MM.1S (cell line): ENCODE measurements at regions not wholly inside any gene's neighbourhood (a gene's known extent, or its start where the extent isn't known, plus 50 kb on each side); places are given as distances from the start of the nearest gene placed in this dataset.

Experiments used
- DNase-seq: peaks from one replicate; pipeline ENCODE4 v3.0.0-alpha.2; 2015
- H2AFZ ChIP-seq: fragments of 300-600 bp; sonication (generic); 2 replicates; pipeline ENCODE4 v1.6.0; 2016; ENCODE audit warnings: antibody characterized with exemption, low read length
- H3F3A ChIP-seq: fragments of 300-600 bp; sonication (generic); 2 replicates; pipeline ENCODE4 v1.6.1; 2016; ENCODE audit warnings: mild to moderate bottlenecking, antibody characterized with exemption, low read length, moderate library complexity, mixed read lengths; ENCODE audit not compliant: insufficient read depth
- H3K27ac ChIP-seq: fragments of 300-600 bp; sonication (generic); 2 replicates; pipeline ENCODE4 v1.5.1; 2016; ENCODE audit warnings: mild to moderate bottlenecking, low read length
- H3K27me3 ChIP-seq: fragments of 300-600 bp; sonication (generic); replicated peaks from 2 replicates; pipeline ENCODE4 v1.6.0; 2016; ENCODE audit warnings: low read length; ENCODE audit not compliant: insufficient read depth
- H3K36me3 ChIP-seq: fragments of 300-600 bp; sonication (generic); replicated peaks from 2 replicates; pipeline ENCODE4 v1.6.1; 2016; ENCODE audit warnings: mild to moderate bottlenecking, low read length, mixed read lengths; ENCODE audit not compliant: insufficient read depth
- H3K4me1 ChIP-seq: fragments of 300-600 bp; sonication (generic); 2 replicates; pipeline ENCODE4 v1.6.1; 2016; ENCODE audit warnings: low read length, mixed read lengths
- H3K4me2 ChIP-seq: fragments of 300-600 bp; sonication (generic); 2 replicates; pipeline ENCODE4 v1.6.0; 2016; ENCODE audit warnings: low read depth, low read length
- H3K4me3 ChIP-seq: fragments of 300-600 bp; sonication (generic); 2 replicates; pipeline ENCODE4 v1.5.1; 2016; ENCODE audit warnings: low read length, mixed read lengths
- H3K79me2 ChIP-seq: fragments of 300-600 bp; sonication (generic); 2 replicates; pipeline ENCODE4 v1.6.1; 2016; ENCODE audit warnings: mixed run types, low read length, mixed read lengths
- H3K9ac ChIP-seq: fragments of 300-600 bp; sonication (generic); 2 replicates; pipeline ENCODE4 v1.6.1; 2016; ENCODE audit warnings: low read length, mixed read lengths
- H3K9me2 ChIP-seq: fragments of 300-600 bp; sonication (generic); replicated peaks from 2 replicates; pipeline ENCODE4 v1.6.1; 2016; ENCODE audit warnings: mild to moderate bottlenecking, low read length, mixed read lengths; ENCODE audit not compliant: insufficient read depth
- H3K9me3 ChIP-seq: fragments of 300-600 bp; sonication (generic); replicated peaks from 2 replicates; pipeline ENCODE4 v1.6.1; 2016; ENCODE audit warnings: mild to moderate bottlenecking, low read length, mixed read lengths; ENCODE audit not compliant: insufficient read depth
- H4K20me1 ChIP-seq: fragments of 300-600 bp; sonication (generic); 2 replicates; pipeline ENCODE4 v1.6.1; 2016; ENCODE audit warnings: mild to moderate bottlenecking, low read length, moderate library complexity, mixed read lengths; ENCODE audit not compliant: insufficient read depth
- EZH2 ChIP-seq: fragments of 300-600 bp; sonication (generic); optimal IDR thresholded peaks from 2 replicates; pipeline ENCODE3; 2017; ENCODE audit warnings: low read depth, mild to moderate bottlenecking, antibody characterized with exemption, low read length, mixed read lengths
- EZH2phosphoT487 ChIP-seq: fragments of 300-600 bp; sonication (generic); IDR thresholded peaks from 2 replicates; pipeline ENCODE4 v1.6.1; 2018; ENCODE audit warnings: antibody characterized with exemption, low read length
- TF ChIP-seq, protein P1 (sequence below): fragments of 300-600 bp; sonication (generic); IDR thresholded peaks from 2 replicates; pipeline ENCODE4 v1.5.1; 2016; ENCODE audit warnings: antibody characterized with exemption, low read length, mixed read lengths

DNA sequence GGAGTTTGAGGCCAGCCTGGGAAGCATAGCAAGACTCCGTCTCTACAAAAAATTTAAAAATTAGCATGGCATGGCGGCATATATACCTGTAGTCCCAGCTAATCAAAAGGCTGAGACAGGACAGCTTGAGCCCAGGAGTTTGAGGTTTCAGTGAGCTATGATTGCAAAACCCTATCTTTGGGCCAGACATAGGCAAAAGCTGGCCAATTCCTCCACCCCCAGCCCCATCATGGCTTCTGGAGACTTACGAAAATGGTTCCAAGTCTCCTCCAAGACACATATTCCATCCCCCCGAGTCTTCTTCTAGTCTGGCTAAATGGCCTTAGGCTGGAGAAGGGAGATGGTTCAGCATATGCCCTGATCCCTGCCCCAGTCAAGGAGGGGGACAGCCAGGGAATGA lies 172.8 kb upstream of the HAAO start:
- no peak for TF ChIP-seq EZH2phosphoT487
- TF ChIP-seq EZH2, result no peak
- TF ChIP-seq, protein P1, sequence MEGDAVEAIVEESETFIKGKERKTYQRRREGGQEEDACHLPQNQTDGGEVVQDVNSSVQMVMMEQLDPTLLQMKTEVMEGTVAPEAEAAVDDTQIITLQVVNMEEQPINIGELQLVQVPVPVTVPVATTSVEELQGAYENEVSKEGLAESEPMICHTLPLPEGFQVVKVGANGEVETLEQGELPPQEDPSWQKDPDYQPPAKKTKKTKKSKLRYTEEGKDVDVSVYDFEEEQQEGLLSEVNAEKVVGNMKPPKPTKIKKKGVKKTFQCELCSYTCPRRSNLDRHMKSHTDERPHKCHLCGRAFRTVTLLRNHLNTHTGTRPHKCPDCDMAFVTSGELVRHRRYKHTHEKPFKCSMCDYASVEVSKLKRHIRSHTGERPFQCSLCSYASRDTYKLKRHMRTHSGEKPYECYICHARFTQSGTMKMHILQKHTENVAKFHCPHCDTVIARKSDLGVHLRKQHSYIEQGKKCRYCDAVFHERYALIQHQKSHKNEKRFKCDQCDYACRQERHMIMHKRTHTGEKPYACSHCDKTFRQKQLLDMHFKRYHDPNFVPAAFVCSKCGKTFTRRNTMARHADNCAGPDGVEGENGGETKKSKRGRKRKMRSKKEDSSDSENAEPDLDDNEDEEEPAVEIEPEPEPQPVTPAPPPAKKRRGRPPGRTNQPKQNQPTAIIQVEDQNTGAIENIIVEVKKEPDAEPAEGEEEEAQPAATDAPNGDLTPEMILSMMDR, result no peak
- Histone ChIP-seq H3K4me3 (no peak overlapping the region), H3K4me1 (no peaks in the 10 kb centered on the region), H3K9me3 (no peaks in the 10 kb centered on the region), H3K36me3 (no peaks in the 10 kb centered on the region), H2AFZ (no peak overlapping the region), H3K27me3 (no peaks in the 10 kb centered on the region), H3K27ac (no peak overlapping the region), H3K4me2 (no peak overlapping the region), H3F3A (no peaks in the 10 kb centered on the region), H3K9me2 (no peaks in the 10 kb centered on the region), H3K79me2 (no peaks in the 10 kb centered on the region), H4K20me1 (no peaks in the 10 kb centered on the region), H3K9ac (no peak overlapping the region)
- no peak for DNase-seq

DNA sequence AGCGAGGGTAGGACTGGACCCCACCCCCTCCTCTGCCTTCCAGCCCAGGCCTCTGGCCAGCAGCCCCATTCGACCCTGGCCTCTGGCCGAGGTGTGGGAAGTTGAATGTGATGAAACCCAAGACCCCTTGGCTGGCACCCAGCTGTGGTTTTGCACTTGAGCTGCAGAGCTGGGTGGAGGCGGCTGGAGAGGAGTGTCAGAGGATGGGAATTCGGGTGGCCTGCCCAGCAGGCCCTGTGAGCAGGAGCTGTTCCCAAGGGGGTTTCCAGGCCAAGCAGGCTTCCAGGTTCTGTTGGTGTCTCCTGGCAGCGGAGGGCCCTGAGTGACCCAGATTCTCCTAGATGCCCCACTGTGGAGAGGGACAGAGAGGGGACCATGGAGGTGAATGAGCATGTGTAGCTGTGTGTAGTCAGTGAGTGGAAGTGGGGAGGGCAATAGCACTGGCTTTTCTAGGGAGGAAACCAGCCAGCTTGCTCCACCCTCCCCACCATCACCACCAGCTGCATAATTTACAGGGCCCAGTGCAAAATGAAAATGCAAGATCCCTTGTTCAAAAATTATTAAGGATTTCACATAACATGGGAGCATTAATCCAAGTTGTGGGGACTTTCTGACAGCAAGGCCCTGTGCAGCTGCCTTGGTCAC lies 172.2 kb upstream of the HAAO start:
- no peaks in the 10 kb centered on the region for H3K79me2 ChIP-seq
- H3K27ac ChIP-seq, result no peak overlapping the region
- H3K9me2 ChIP-seq, result no peaks in the 10 kb centered on the region
- H2AFZ ChIP-seq, result no peak overlapping the region
- H3F3A ChIP-seq, result no peaks in the 10 kb centered on the region
- no peak for DNase-seq
- H3K4me1 ChIP-seq, result no peaks in the 10 kb centered on the region
- H3K36me3 ChIP-seq, result no peaks in the 10 kb centered on the region
- no peak overlapping the region for H3K4me2 ChIP-seq
- no peaks in the 10 kb centered on the region for H3K27me3 ChIP-seq
- no peaks in the 10 kb centered on the region for H4K20me1 ChIP-seq
- H3K4me3 ChIP-seq, result no peak overlapping the region
- TF ChIP-seq EZH2phosphoT487 (no peak), EZH2 (no peak)
- TF ChIP-seq, protein P1, result no peak
- H3K9me3 ChIP-seq, result no peaks in the 10 kb centered on the region
- no peak overlapping the region for H3K9ac ChIP-seq

DNA sequence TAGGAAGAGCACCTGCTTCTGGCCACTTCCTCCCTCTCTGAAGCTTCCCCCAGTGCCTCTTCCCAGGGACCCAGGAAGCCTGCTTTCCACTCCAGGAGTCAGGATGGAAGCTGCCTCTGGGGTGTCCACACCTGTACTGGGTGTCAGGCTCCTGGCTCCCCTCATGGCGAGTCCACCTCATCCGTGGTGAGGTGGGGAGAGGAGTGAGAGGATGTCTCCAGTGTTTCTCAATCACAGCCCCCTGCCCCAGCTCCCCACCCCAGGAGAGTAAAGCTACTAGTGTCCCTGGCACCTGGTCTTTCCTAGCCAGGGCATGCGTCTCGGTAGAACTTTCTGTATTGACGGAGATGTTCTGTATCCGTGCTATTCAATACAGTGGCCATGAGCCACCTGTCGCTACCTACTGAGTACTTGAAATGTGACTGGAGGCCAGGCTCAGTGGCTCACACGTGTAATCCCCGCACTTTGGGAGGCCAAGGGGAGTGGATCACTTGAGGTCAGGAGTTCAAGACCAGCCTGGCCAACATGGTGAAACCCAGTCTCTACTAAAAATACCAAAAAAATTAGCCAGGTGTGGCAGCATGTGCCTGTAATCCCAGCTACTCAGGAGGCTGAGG lies 171.2 kb upstream of the HAAO start:
- Histone ChIP-seq H3K36me3 (no peaks in the 10 kb centered on the region), H4K20me1 (no peaks in the 10 kb centered on the region)
- TF ChIP-seq EZH2 (no peak), EZH2phosphoT487 (no peak)
- TF ChIP-seq, protein P1, result no peak

More for the DNA sequence above, 171.2 kb upstream of the HAAO start:
- Histone ChIP-seq H3K4me1 (no peaks in the 10 kb centered on the region), H3K4me2 (no peak overlapping the region), H3K9ac (no peak overlapping the region), H3K27me3 (no peaks in the 10 kb centered on the region), H3K79me2 (no peaks in the 10 kb centered on the region), H3K9me2 (no peaks in the 10 kb centered on the region), H3F3A (no peaks in the 10 kb centered on the region), H3K9me3 (no peaks in the 10 kb centered on the region), H3K27ac (no peak overlapping the region), H2AFZ (no peak overlapping the region), H3K4me3 (no peak overlapping the region)
- DNase-seq, result no peak
